ENCODE measurements at regions not wholly inside any gene's neighbourhood (a gene's known extent, or its start where the extent isn't known, plus 50 kb on each side); places are given as distances from the start of the nearest gene placed in this dataset.

DNA sequence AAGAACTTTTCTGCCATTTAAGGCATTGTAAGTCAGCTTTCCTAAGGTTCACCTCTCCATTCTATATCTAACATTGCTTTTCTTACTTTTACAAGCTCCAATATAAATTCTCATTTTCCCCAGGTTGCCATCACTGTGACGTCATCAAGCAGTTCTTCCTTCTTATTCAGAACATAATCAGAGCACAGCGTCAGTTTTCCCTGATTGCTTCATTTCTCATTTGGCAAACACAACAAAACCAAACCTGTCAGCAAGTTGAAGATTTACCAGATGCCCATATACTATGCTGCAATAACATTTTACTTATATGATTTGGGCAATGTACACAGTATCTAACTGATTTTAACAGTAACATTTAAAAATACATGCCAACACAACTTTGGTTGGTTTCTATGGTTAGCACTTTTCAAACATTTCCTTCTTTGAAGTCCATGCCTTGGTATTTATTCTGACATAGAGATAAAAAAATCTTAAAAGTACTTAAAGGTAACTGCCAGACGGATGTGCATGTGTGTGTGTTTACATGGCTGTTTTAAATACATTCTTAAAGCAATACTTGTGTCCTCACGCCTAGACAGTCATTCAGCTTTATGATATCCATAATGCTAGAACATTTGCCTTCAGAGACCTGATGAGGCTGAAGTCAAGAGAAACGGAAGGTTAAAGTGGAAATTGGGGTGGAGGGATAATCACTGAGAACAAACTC, 264.0 kb downstream of the KLF12 start:
- Histone ChIP-seq H3K27me3 (ENCODE audit: insufficient read depth, poor library complexity, severe bottlenecking) (no peaks in the 10 kb centered on the region), H3K27ac (ENCODE audit: poor library complexity, severe bottlenecking) (no peak overlapping the region), H3K9me3 (ENCODE audit: severe bottlenecking) (peaks cover 1% of the 10 kb centered on the region), H3K36me3 (ENCODE audit: low read depth) (no peaks in the 10 kb centered on the region), H3K4me3 (ENCODE audit: severe bottlenecking) (no peak overlapping the region), H3K4me1 (ENCODE audit: insufficient read depth, poor library complexity, severe bottlenecking) (no peaks in the 10 kb centered on the region)
- no peak for ATAC-seq (ENCODE audit: low read depth)
- no peak for DNase-seq (ENCODE audit: low spot score)
- TF ChIP-seq CTCF (IDR thresholded peaks at IDR 0.05; ENCODE audit: poor library complexity, severe bottlenecking) = no peak

DNA sequence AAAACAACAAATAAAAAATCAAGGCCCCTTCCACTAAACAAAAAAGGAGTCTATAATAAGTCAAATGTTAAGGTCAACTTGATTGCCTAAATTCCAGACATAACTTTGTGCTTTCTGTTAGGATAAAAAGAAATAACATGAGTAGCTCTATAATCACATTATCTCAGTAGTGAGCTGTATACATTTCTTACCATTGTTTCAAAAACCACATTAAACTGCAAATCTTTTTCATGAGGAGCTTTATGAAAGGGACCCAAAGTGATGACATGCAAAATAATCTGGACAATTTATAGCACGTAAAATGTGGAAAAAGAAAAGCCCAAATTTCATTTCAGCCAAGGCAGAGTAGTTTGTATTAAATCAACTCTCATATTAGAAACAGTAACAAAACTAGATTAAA, 269.2 kb downstream of the KLF12 start:
- no peak for ATAC-seq (ENCODE audit: low read depth)
- H3K4me1 ChIP-seq (ENCODE audit: insufficient read depth, poor library complexity, severe bottlenecking) = no peaks in the 10 kb centered on the region
- no peak overlapping the region for H3K4me3 ChIP-seq (ENCODE audit: severe bottlenecking)
- TF ChIP-seq CTCF (IDR thresholded peaks at IDR 0.05; ENCODE audit: poor library complexity, severe bottlenecking) = no peak
- H3K36me3 ChIP-seq (ENCODE audit: low read depth) = no peaks in the 10 kb centered on the region
- no peaks in the 10 kb centered on the region for H3K27me3 ChIP-seq (ENCODE audit: insufficient read depth, poor library complexity, severe bottlenecking)
- no peak overlapping the region for H3K27ac ChIP-seq (ENCODE audit: poor library complexity, severe bottlenecking)
- peaks cover 1% of the 10 kb centered on the region for H3K9me3 ChIP-seq (ENCODE audit: severe bottlenecking)
- DNase-seq (ENCODE audit: low spot score) = no peak

DNA sequence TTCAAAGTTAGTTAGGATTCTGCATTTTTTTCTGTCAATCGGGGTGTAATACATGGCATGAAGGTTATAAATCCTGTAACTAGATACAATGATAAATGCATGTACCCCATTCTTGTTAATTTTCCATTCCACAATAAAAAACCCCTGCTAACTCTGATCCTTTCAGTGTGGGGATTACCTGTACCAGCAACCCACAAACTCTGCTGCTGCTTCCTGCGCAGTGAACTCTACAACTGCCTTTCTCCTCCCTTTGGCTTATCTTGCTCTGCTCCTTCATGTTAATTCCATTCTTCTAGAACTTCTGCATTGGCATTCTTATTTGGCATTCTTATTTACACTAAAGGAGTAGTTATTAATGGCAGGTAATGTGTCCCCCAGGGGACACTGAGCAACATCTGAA, 273.1 kb downstream of the KLF12 start:
- no peak for TF ChIP-seq CTCF (IDR thresholded peaks at IDR 0.05; ENCODE audit: poor library complexity, severe bottlenecking)
- no peaks in the 10 kb centered on the region for H3K36me3 ChIP-seq (ENCODE audit: low read depth)
- no peaks in the 10 kb centered on the region for H3K9me3 ChIP-seq (ENCODE audit: severe bottlenecking)
- no peak overlapping the region for H3K27ac ChIP-seq (ENCODE audit: poor library complexity, severe bottlenecking)
- ATAC-seq (ENCODE audit: low read depth) = no peak
- no peak overlapping the region for H3K4me3 ChIP-seq (ENCODE audit: severe bottlenecking)
- H3K4me1 ChIP-seq (ENCODE audit: insufficient read depth, poor library complexity, severe bottlenecking) = no peaks in the 10 kb centered on the region
- DNase-seq (ENCODE audit: low spot score) = no peak
- no peaks in the 10 kb centered on the region for H3K27me3 ChIP-seq (ENCODE audit: insufficient read depth, poor library complexity, severe bottlenecking)

GRCh38 chr13:73860501-73860900, 273.7 kb downstream of the KLF12 start:
- no peak for TF ChIP-seq CTCF (IDR thresholded peaks at IDR 0.05; ENCODE audit: poor library complexity, severe bottlenecking)
- no peak overlapping the region for H3K27ac ChIP-seq (ENCODE audit: poor library complexity, severe bottlenecking)
- ATAC-seq (ENCODE audit: low read depth) = no peak

GRCh38 chr13:73859841-73860240, 274.4 kb downstream of the KLF12 start:
- no peak overlapping the region for H3K27ac ChIP-seq (ENCODE audit: poor library complexity, severe bottlenecking)
- no peaks in the 10 kb centered on the region for H3K9me3 ChIP-seq (ENCODE audit: severe bottlenecking)
- no peaks in the 10 kb centered on the region for H3K27me3 ChIP-seq (ENCODE audit: insufficient read depth, poor library complexity, severe bottlenecking)
- no peak for TF ChIP-seq CTCF (IDR thresholded peaks at IDR 0.05; ENCODE audit: poor library complexity, severe bottlenecking)
- no peaks in the 10 kb centered on the region for H3K4me1 ChIP-seq (ENCODE audit: insufficient read depth, poor library complexity, severe bottlenecking)
- H3K36me3 ChIP-seq (ENCODE audit: low read depth) = no peaks in the 10 kb centered on the region
- H3K4me3 ChIP-seq (ENCODE audit: severe bottlenecking) = no peak overlapping the region
- DNase-seq (ENCODE audit: low spot score) = no peak
- ATAC-seq (ENCODE audit: low read depth) = no peak

More at GRCh38 chr13:73860501-73860900, 273.7 kb downstream of the KLF12 start:
- no peaks in the 10 kb centered on the region for H3K36me3 ChIP-seq (ENCODE audit: low read depth)
- H3K9me3 ChIP-seq (ENCODE audit: severe bottlenecking) = no peaks in the 10 kb centered on the region
- no peak for DNase-seq (ENCODE audit: low spot score)
- H3K4me1 ChIP-seq (ENCODE audit: insufficient read depth, poor library complexity, severe bottlenecking) = no peaks in the 10 kb centered on the region
- H3K4me3 ChIP-seq (ENCODE audit: severe bottlenecking) = no peak overlapping the region
- no peaks in the 10 kb centered on the region for H3K27me3 ChIP-seq (ENCODE audit: insufficient read depth, poor library complexity, severe bottlenecking)
